ENCODE measurements at regions not wholly inside any gene's neighbourhood (a gene's known extent, or its start where the extent isn't known, plus 50 kb on each side); places are given as distances from the start of the nearest gene placed in this dataset.

DNA sequence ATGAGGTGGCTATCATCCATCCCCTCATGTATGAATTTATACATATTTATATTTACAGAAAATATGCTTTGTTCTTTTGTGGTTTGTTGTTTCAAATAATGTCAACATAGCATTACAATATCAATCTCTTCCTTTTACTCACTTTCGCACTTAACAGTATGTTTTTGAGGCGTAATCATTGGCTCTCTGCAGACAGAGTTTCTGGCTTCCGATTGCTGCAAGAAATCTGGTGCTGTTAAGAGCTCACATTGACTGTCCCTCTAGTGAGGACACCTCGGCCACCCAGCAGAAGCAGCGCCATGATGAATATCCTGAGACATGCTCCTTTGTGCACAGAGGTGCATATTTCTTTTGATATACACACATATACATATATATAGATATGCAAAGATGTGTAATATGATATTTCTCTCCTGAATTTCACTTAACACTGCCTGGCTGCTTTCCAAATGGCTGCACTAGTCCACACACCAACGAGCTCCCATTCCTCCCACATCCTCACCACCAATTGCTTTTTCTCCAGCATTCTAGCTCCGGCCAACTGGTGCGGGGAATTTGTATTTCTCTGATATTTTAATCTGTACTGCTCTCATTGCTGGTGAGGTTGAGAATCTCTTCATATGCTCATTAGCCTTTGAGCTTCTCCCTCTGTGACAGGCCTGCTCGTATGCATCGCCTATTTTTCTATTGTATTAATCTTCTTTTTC lies 248.4 kb downstream of the SIPA1L2 start:
- no peak for ATAC-seq
- ChIA-PET POLR2A (interaction anchor here (0.7 kb wide), 1 partner anchor 12 kb away, joined by 5 read pairs; no protein-coding TSS in a partner anchor), CTCF (interaction anchor here (0.8 to 0.9 kb wide), 2 partner anchors 14 to 170 kb away, joined by 3 read pairs; no protein-coding TSS in a partner anchor)
- H3K27ac Mint-ChIP-seq: no peak overlapping the region
- no peaks in the 10 kb centered on the region for H3K36me3 Mint-ChIP-seq
- H3K4me3 Mint-ChIP-seq: no peak overlapping the region
- peaks cover 11% of the 10 kb centered on the region for H3K27me3 Mint-ChIP-seq (ENCODE audit: low read depth)
- peaks cover 17% of the 10 kb centered on the region for H3K4me1 Mint-ChIP-seq
- H3K9me3 Mint-ChIP-seq: no peaks in the 10 kb centered on the region
- TF ChIP-seq USF2 (CRISPR knock-in tag; IDR thresholded peaks at IDR 0.05): no peak
- no peak for TF ChIP-seq JUN (CRISPR knock-in tag; IDR thresholded peaks at IDR 0.05)
- no peak for TF ChIP-seq CTCF (IDR thresholded peaks at IDR 0.05)
- TF ChIP-seq, protein P1, sequence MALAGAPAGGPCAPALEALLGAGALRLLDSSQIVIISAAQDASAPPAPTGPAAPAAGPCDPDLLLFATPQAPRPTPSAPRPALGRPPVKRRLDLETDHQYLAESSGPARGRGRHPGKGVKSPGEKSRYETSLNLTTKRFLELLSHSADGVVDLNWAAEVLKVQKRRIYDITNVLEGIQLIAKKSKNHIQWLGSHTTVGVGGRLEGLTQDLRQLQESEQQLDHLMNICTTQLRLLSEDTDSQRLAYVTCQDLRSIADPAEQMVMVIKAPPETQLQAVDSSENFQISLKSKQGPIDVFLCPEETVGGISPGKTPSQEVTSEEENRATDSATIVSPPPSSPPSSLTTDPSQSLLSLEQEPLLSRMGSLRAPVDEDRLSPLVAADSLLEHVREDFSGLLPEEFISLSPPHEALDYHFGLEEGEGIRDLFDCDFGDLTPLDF (CRISPR knock-in tag; IDR thresholded peaks at IDR 0.05): no peak
- no peak for TF ChIP-seq TEAD4 (CRISPR knock-in tag; IDR thresholded peaks at IDR 0.05)
- TF ChIP-seq ZNF512 (CRISPR knock-in tag; IDR thresholded peaks at IDR 0.05; ENCODE audit: borderline replicate concordance): no peak
- TF ChIP-seq IRF2 (CRISPR knock-in tag; IDR thresholded peaks at IDR 0.05; ENCODE audit: borderline replicate concordance, low read depth): no peak
- TF ChIP-seq ZNF219 (CRISPR knock-in tag; IDR thresholded peaks at IDR 0.05; ENCODE audit: borderline replicate concordance): no peak
- TF ChIP-seq ESRRA (CRISPR knock-in tag; IDR thresholded peaks at IDR 0.05; ENCODE audit: borderline replicate concordance): no peak
- DNase-seq (ENCODE audit: low spot score): no peak

DNA sequence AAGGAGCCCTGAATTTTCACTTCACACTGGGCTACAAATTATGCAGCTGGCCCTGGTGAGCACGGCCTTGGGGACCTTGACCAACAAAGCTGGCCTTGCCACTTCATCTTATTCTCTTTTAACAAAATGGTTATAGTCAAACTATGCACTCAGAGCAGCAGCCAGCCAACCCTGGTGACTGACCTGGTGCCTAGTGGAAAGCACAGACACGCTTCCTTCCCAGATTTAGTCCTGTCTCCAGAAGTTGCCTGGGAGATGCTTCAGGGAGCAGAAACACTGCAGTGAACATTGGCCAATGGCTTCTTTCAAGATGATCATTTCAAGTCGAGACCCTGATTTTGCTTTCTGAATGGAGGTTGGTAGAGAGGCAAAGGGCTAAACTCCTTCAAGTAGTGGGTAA lies 249.3 kb downstream of the SIPA1L2 start:
- TF ChIP-seq ATF1 (CRISPR knock-in tag; IDR thresholded peaks at IDR 0.05) (no peak), SMAD4 (CRISPR knock-in tag; IDR thresholded peaks at IDR 0.05) (no peak), ZNF425 (CRISPR knock-in tag; conservative IDR thresholded peaks at IDR 0.05) (no peak), JUN (CRISPR knock-in tag; IDR thresholded peaks at IDR 0.05) (no peak), CREB1 (CRISPR knock-in tag; IDR thresholded peaks at IDR 0.05) (no peak), CREM (CRISPR knock-in tag; IDR thresholded peaks at IDR 0.05) (no peak), IRF2 (CRISPR knock-in tag; IDR thresholded peaks at IDR 0.05; ENCODE audit: borderline replicate concordance, low read depth) (no peak), ATF2 (CRISPR knock-in tag; IDR thresholded peaks at IDR 0.05; ENCODE audit: borderline replicate concordance, low read depth) (no peak), ZMAT4 (CRISPR knock-in tag; IDR thresholded peaks at IDR 0.05) (no peak)
- TF ChIP-seq, protein P2, sequence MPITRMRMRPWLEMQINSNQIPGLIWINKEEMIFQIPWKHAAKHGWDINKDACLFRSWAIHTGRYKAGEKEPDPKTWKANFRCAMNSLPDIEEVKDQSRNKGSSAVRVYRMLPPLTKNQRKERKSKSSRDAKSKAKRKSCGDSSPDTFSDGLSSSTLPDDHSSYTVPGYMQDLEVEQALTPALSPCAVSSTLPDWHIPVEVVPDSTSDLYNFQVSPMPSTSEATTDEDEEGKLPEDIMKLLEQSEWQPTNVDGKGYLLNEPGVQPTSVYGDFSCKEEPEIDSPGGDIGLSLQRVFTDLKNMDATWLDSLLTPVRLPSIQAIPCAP (CRISPR knock-in tag; IDR thresholded peaks at IDR 0.05): no peak
- TF ChIP-seq, protein P3, sequence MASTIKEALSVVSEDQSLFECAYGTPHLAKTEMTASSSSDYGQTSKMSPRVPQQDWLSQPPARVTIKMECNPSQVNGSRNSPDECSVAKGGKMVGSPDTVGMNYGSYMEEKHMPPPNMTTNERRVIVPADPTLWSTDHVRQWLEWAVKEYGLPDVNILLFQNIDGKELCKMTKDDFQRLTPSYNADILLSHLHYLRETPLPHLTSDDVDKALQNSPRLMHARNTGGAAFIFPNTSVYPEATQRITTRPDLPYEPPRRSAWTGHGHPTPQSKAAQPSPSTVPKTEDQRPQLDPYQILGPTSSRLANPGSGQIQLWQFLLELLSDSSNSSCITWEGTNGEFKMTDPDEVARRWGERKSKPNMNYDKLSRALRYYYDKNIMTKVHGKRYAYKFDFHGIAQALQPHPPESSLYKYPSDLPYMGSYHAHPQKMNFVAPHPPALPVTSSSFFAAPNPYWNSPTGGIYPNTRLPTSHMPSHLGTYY (CRISPR knock-in tag; IDR thresholded peaks at IDR 0.05): no peak
- TF ChIP-seq, protein P4, sequence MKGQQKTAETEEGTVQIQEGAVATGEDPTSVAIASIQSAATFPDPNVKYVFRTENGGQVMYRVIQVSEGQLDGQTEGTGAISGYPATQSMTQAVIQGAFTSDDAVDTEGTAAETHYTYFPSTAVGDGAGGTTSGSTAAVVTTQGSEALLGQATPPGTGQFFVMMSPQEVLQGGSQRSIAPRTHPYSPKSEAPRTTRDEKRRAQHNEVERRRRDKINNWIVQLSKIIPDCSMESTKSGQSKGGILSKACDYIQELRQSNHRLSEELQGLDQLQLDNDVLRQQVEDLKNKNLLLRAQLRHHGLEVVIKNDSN (CRISPR knock-in tag; IDR thresholded peaks at IDR 0.05): no peak
- DNase-seq (ENCODE audit: low spot score) (no peak), ATAC-seq (no peak)
- ChIA-PET POLR2A (no interaction called here), CTCF (no interaction called here)
- Mint-ChIP-seq H3K9me3 (no peaks in the 10 kb centered on the region), H3K36me3 (no peaks in the 10 kb centered on the region), H3K4me1 (peaks cover 17% of the 10 kb centered on the region), H3K4me3 (no peak overlapping the region), H3K27me3 (ENCODE audit: low read depth) (peaks cover 7% of the 10 kb centered on the region), H3K27ac (no peak overlapping the region)
